GM19238 (cell line): ENCODE measurements at regions not wholly inside any gene's neighbourhood (a gene's known extent, or its start where the extent isn't known, plus 50 kb on each side); places are given as distances from the start of the nearest gene placed in this dataset.

ENCODE experiments used
- DNase-seq: peaks from one replicate; pipeline ENCODE4 v3.0.0; 2011; ENCODE audit warnings: low spot score; ENCODE audit not compliant: insufficient read length

GRCh38 chr5:68431186-68431585, 215.6 kb downstream of the PIK3R1 start:
- DNase-seq = no peak

DNA sequence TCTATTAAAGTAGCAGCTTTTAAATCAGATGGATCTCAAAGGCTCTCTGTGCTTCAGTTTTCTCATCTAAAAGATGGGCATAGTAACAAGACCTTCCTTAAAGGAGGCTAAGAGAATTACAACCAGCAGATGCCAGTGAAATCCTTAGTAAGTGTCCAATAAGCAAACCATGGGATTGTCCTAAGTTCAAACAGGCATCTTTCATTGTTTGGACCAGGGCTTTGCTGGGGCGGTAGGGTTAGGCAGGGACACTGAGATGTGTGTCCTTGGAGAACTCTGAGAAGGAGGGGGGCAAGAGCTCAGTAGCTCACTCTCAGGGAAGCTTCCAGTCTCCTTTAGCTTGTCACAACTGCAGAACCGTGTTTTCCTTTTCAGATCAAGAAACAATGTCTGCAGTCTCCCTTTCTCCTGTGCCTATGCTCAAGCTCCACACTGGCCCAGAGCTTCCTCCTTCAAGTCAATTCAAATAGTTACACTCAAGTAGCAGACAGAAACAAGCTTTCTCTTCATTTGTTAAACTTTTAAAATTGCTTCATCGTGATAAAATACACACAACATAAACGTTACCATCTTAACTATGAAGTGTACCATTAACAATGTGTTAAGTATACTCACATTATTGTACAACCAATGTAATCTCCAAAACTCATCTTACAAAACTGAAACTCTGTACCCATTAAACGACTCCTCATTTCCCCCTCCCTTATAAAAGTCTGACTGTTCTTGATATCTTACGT, 216.2 kb downstream of the PIK3R1 start:
- DNase-seq = no peak

DNA sequence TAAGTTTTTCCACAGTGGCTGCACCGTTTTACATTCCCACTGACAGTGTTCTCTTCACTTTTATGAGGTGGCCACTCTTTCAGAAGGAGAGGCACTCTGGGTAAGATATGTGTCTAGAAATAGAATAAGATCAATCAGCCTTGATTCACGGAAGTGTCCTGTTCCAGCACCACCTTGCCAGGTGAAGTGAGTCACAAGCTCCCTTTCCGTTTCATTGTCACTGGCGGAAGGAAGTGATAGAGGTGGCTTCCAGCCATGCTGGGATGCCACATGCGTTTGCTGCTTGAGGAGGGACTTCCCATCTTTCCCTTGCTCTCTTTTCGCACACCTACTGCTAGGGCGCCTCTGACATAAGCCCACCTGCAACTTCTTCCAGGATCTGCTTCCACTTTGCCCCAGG, 217.1 kb downstream of the PIK3R1 start:
- DNase-seq = no peak

DNA sequence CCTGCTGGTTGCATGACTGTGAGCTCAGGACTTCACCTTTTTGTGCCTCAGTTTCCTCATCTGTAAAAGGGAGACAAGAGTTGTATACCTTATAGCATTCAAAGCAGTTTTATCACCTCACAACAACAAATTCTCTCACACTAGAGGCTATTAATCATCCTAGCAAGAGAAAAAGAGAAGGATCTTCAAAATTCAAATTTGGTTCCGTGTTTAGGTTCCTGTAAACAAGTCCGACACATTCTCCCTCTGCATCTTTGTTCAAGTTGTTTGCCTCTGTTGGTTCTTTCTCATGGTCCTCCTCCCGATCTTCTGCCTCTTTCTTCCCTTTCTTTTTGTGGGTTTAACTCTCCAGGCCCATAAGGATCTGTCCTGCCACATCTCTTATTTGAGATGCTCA, 218.0 kb downstream of the PIK3R1 start:
- DNase-seq = no peak

DNA sequence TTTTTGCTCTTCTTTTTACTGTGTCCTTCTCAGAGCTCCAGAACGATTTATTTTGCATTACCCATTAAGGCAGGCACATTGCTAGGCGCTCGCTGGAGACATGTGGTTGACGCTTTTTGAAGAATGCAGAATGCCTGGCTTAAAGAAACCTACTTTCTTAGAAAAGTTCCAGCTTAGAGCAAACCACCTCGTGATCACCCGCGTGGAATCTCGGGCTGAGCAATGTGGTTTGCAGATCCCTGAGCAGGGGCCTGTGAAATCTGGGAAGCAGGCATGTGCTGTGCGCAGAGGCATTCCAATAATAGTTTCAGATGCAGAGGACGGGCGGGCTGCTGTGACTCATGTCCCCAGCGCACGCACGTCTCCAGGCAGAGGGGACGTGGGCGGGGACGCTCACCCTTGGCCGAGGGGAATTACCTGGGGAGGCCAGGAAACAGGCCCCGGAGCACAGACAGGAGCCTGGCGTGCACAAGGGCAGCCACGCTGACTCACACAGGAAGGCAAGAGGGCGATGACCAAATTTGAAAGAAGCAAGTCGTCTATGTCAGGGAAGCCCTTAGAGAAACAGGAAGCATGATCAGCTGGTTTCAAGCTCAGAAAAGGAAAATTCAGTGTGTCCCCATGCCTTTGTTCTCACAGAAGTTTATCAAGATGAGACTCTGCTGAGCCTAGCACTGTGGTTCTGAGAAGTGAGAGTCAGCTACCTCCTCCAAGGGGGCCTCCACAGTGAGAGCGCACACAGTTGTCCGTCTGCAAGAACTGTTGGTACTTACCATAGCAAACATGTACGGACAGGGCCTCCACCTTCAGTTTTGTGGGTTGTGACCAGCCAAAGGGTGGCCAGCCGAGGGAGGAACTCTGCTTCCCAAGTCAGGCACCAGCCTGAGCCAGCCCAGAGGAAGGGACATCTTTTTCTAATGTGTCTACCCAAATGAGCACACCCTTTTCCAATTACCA, 218.6 kb downstream of the PIK3R1 start:
- peak; percentile 77 for DNase-seq

GRCh38 chr5:68435611-68436010, 220.1 kb downstream of the PIK3R1 start:
- no peak for DNase-seq

GRCh38 chr5:68436686-68437520, 221.3 kb downstream of the PIK3R1 start:
- no peak for DNase-seq

GRCh38 chr5:68438876-68439275, 223.3 kb downstream of the PIK3R1 start:
- no peak for DNase-seq

DNA sequence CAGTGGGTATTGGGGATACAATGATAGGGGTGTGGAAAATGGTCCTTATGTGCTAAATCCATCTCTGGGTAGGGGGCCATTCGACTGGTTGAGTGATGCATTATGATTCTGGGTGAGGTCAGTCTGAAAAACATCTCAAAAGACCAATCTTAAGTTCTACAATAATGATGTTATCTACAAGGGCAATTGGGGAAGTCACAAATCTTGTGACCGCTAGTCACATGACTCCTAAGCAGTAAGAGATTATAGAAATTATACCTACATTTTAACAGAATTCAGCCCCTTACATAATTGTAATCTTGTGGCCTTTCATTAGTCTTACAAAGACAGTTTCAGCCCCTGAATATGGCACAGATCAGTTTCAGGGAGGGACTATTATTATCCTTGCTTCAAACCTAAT, 224.7 kb downstream of the PIK3R1 start:
- DNase-seq = no peak

DNA sequence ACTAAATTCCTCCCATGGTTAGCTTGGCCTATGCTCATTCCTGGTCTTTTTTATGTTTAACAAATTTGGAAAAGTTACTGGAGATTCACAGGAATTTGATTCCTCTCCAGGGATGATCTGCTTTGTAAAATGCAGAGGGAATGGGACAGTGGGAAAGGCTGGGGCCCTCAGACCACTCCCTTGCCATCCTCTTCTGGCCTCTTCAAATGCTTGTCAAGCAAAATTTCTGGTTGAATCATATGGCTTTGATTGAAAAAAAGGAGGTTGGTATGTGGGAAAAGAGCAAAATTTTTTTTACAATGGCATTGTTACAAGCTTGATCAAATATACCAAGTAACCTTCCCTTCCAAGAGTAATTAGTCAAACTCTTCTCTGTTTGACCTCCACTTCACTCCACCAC, 225.1 kb downstream of the PIK3R1 start:
- DNase-seq = no peak

DNA sequence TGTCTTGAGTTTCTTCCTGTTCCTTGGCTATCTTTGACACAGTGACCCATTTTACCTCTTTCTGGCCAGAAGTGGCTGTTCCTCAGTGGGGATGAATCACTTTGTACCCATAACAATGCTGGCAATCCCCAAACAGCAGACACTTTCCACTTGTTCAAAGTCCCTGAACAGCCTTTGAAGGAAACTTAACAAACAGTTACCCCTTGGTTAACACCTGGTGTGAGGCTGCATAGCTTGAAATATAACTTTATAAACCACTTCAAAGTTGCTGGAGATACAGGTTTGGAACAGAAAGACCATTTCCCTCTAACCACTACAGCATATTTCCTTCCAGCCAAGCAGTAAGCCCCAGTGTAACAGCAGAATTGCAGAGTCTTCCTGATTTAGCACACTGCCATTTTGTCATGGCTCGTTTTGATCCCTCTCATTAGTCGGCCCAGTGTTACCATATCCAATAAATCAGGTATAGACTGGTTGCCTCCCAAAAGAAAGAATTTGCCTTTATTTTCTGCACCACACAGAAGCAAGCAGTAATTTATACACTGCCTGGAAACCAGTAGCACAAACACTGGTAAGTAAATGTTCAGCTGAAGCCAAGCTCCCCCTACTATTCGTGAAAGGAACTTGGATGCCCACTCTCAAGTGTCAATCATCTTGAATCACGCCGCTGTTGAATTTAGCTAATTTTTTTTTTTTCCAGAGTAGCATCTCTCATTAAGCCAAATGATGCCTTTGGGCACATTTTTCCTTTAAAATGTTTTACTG, 225.9 kb downstream of the PIK3R1 start:
- DNase-seq = no peak

GRCh38 chr5:68443091-68443490, 227.5 kb downstream of the PIK3R1 start:
- DNase-seq = no peak

DNA sequence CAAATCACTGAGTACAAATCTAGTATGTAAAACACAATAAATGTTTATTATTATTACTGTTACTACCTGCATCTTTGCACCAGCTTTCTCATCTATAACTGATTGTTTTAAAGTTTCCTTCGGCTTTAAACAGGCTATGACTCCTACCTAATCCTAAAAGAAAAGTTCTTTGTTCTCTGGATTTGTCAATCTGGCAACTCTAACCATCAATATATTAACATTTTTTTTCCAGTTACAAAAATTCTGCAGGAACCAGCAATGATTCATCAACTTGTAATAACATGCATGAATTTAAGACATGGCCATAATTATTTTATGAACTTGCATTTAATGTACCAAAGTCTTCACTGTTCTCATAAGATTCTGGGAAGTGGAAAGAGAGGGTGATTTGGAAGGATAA, 228.5 kb downstream of the PIK3R1 start:
- no peak for DNase-seq

DNA sequence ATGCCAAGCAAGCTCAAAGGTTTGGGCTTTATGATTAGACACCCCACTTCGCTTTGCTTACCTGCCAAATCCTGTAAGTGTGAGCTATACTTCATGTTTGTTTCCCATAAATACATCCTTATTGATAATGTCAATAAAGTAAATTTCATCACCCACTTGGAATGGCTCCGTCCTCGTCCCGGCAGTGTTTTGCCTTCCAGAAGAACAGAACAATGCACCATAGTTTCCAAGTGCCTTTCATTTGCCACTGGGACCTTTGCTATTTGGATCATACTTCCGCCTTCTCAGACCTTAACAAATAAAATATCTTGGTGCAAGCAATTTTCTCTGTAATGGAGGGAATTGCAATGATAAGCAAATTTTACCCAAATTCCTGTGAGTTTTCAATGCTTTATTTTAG, 229.3 kb downstream of the PIK3R1 start:
- no peak for DNase-seq

GRCh38 chr5:68445257-68446069, 229.9 kb downstream of the PIK3R1 start:
- no peak for DNase-seq

- no peak for DNase-seq
Measured at GRCh38 chr5:68446070-68446357, 230.5 kb downstream of the PIK3R1 start.

DNA sequence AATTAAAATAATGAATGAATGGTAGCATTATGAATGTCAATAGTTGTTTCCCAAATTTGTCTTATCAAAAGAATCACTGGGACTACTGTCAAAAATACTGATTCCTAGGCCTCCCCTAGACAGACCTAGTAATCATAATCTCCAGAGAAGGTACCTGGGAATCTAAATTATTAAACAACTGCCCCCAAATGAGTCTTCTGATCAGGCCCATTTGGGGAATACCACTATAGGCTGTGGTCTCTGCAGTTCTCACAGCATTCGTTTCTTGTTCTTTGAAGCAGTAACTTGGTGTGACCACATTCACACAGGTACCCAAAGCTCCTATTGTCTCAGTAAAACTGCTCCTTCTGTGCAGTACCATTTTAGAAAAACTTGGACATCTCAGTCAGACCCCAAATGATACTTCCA, 230.9 kb downstream of the PIK3R1 start:
- no peak for DNase-seq

DNA sequence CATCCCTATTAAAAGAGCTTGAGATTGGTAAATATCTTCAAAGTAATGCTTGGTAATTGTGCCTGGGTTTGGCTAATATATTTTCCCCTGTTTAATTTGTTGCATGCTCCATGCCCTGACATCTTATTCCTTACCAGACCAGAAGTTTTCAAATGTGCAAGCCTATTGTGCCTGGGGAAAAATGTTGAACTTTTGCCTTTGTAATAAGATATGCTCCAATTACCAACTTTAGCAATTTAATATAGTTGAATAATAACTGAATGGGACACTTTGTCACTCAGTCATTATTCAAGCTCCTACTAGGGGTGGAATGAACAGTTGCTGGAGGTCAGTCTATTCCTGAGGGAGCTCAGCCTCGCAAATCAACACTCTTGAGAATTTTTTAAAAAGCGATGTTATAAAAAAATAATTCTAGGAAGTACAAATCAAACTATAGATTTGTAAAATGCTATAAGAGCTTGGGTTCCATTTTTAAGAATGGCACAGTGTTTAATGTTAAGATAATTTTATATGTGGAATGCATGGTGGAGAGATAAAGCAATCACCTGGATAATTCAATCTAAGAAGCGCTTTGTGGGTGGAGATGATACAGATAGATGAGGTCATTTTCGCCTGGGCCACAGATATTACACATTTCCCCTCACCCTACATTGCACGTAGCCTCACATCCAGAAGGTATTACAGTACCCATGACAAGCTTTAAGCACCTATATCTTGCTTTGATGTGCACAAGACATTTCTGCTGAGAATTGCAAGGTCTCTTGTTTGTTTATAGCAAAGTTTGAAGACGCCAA, 231.8 kb downstream of the PIK3R1 start:
- DNase-seq = no peak

DNA sequence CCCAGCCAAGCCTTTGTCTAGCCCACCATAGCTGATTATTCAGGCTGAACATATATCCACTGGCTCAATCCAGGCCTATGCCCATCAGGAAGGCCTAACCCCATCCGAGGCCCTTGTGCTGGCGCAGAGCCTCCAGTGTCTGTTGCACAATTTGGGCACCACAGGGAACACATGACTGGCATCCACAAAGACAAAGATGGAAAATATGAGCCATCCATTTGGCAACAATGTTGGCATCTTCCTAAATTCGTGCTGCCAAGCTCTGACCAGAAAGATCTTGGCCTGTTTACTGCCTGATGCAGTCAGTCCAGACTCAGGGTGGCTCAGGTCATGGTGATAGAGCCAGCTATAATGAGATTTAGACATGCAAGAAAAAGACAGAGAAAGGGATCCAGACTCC, 233.8 kb downstream of the PIK3R1 start:
- no peak for DNase-seq
